ENCODE measurements at regions not wholly inside any gene's neighbourhood (a gene's known extent, or its start where the extent isn't known, plus 50 kb on each side); places are given as distances from the start of the nearest gene placed in this dataset.

- dilution Hi-C loops (cut with MboI; ENCODE audit: extremely low pct_ligation_motif_present, low sequenced_read_pairs) (no loop called here), intact Hi-C loops (cut with micrococcal nuclease) (no loop called here)
- ChIA-PET CTCF (no interaction called here), POLR2A (no interaction called here)
- no peaks in the 10 kb centered on the region for H3K9me1 ChIP-seq (replicated peaks; ENCODE audit: control insufficient read depth, extremely low read depth, insufficient read depth, low read length)
- no peak overlapping the region for H3K27ac ChIP-seq (ENCODE audit: insufficient read depth, low read depth, low read length)
- H3K9me3 ChIP-seq (replicated peaks; ENCODE audit: control insufficient read depth, insufficient read depth, low read length): no peaks in the 10 kb centered on the region
- no peaks in the 10 kb centered on the region for H4K20me1 ChIP-seq (replicated peaks; ENCODE audit: control insufficient read depth, extremely low read depth, insufficient read depth, low read length)
- H3K27me3 ChIP-seq (ENCODE audit: control insufficient read depth in 2 of 2, insufficient read depth in 2 of 2, low read length in 2 of 2): no peaks in the 10 kb centered on the region
- H3K4me3 ChIP-seq (replicated peaks in 1 of 3; ENCODE audit: insufficient read depth in 1 of 3, low read depth in 1 of 3, low read length in 3 of 3): no peak overlapping the region
- H2AFZ ChIP-seq (ENCODE audit: low read depth, low read length): no peak overlapping the region
- no peak for FAIRE-seq
- H3K36me3 ChIP-seq (ENCODE audit: control insufficient read depth in 2 of 2, extremely low read depth in 1 of 2, insufficient read depth in 2 of 2, low read length in 2 of 2): no peaks in the 10 kb centered on the region
- BruUV-seq (replicated peaks): no TSS peak
- H3K4me2 ChIP-seq (ENCODE audit: insufficient read depth, low read length): no peak overlapping the region
- no peak for TF ChIP-seq MYC (IDR thresholded peaks at IDR 0.05; ENCODE audit: low read depth, low read length)
- no peak for TF ChIP-seq MAX (IDR thresholded peaks at IDR 0.05; ENCODE audit: insufficient read depth, insufficient read length)
- TF ChIP-seq, protein P1, sequence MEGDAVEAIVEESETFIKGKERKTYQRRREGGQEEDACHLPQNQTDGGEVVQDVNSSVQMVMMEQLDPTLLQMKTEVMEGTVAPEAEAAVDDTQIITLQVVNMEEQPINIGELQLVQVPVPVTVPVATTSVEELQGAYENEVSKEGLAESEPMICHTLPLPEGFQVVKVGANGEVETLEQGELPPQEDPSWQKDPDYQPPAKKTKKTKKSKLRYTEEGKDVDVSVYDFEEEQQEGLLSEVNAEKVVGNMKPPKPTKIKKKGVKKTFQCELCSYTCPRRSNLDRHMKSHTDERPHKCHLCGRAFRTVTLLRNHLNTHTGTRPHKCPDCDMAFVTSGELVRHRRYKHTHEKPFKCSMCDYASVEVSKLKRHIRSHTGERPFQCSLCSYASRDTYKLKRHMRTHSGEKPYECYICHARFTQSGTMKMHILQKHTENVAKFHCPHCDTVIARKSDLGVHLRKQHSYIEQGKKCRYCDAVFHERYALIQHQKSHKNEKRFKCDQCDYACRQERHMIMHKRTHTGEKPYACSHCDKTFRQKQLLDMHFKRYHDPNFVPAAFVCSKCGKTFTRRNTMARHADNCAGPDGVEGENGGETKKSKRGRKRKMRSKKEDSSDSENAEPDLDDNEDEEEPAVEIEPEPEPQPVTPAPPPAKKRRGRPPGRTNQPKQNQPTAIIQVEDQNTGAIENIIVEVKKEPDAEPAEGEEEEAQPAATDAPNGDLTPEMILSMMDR (IDR thresholded peaks at IDR 0.05; ENCODE audit: extremely low read depth in 1 of 2, insufficient read depth in 1 of 2, low read depth in 1 of 2, low read length in 2 of 2): no peak
- no peak for TF ChIP-seq GATA2 (IDR thresholded peaks at IDR 0.05; ENCODE audit: insufficient read depth, insufficient read length, low read depth, low read length)
- no peak for TF ChIP-seq FOS (IDR thresholded peaks at IDR 0.05; ENCODE audit: borderline replicate concordance, insufficient read depth, low read length)
- no peak for TF ChIP-seq JUN (IDR thresholded peaks at IDR 0.05; ENCODE audit: borderline replicate concordance, insufficient read depth, insufficient read length, low read depth)
- no peak for TF ChIP-seq POLR2AphosphoS5 (IDR thresholded peaks at IDR 0.05; ENCODE audit: insufficient read depth, low read depth, low read length)
- TF ChIP-seq POLR2A (IDR thresholded peaks at IDR 0.05; ENCODE audit: low read depth, low read length): no peak
- no peaks in the 10 kb centered on the region for H3K4me1 ChIP-seq (ENCODE audit: control insufficient read depth, extremely low read depth, insufficient read depth, low read length)
- DNase-seq (ENCODE audit: low read depth, low spot score): no peak
- H3K9ac ChIP-seq (replicated peaks; ENCODE audit: extremely low read depth, insufficient read depth, low read length): no peak overlapping the region
- H3K79me2 ChIP-seq (ENCODE audit: control insufficient read depth, insufficient read depth, low read length): no peaks in the 10 kb centered on the region
Measured at GRCh38 chr13:106810069-106810468, 242.1 kb upstream of the ARGLU1 start.
